ENCODE measurements at regions not wholly inside any gene's neighbourhood (a gene's known extent, or its start where the extent isn't known, plus 50 kb on each side); places are given as distances from the start of the nearest gene placed in this dataset.
"Not testable (repeated sequence)": the region's sequence is repeated elsewhere in the genome, so short reads cannot be mapped to it uniquely, and the experiment has no call there.

DNA sequence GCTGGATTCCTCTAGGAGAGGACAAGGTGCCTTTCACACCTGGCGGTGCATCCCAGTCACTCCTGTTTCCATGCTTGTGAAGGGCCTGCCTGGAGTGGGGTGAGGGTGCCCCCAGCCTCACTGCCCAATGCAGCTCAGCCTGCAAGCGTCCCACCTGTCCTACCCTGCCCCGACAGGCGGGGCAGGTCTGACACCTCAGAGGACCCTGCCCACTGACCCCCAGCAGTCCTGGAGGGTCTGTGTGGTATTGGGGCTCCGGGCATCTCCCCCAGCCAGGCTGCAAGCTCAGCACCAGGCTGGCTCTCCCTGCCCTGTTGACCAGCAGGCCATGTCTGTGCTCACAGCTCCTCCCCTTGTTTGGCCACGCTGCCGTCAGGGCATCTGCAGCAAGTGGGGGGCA lies 194.9 kb downstream of the LIPI start:
- H2BK20ac ChIP-seq (ENCODE audit: low read depth, low read length, poor library complexity, severe bottlenecking); H3K56ac ChIP-seq (ENCODE audit: insufficient read length, low read depth, low read length); H4K8ac ChIP-seq (replicated peaks; ENCODE audit: insufficient read length, low read depth, low read length); H4K20me1 ChIP-seq (ENCODE audit: control insufficient read depth, insufficient read depth, insufficient read length); H3K4me1 Mint-ChIP-seq; H3K79me2 ChIP-seq (ENCODE audit: insufficient read depth, low read length); H3K4ac ChIP-seq (ENCODE audit: low read depth, low read length); H3K18ac ChIP-seq (ENCODE audit: insufficient read length, low read depth, low read length); DNase-seq; H3K9ac ChIP-seq (ENCODE audit: extremely low read depth, insufficient read length, low read length); H3K79me1 ChIP-seq (ENCODE audit: insufficient read depth, low read depth, low read length, poor library complexity, severe bottlenecking); H2BK120ac ChIP-seq (ENCODE audit: low read depth, low read length, poor library complexity, severe bottlenecking); H3K4me1 ChIP-seq (ENCODE audit: insufficient read depth, low read length); H2AK5ac ChIP-seq (ENCODE audit: insufficient read length, low read length); H3K36me3 Mint-ChIP-seq (ENCODE audit: insufficient read depth in 1 of 3, low read depth in 3 of 3); H3T11ph ChIP-seq (ENCODE audit: low read length); H3K4me3 Mint-ChIP-seq; H3K23ac ChIP-seq (ENCODE audit: insufficient read length, low read depth, low read length); H3K27me3 Mint-ChIP-seq (ENCODE audit: low read depth); H3K23me2 ChIP-seq (ENCODE audit: insufficient read length, low read depth, low read length, poor library complexity, severe bottlenecking); H3K4me2 ChIP-seq (ENCODE audit: insufficient read depth, insufficient read length, low read length); H2BK5ac ChIP-seq (ENCODE audit: insufficient read length, low read length); H4K5ac ChIP-seq (ENCODE audit: insufficient read length, low read depth, low read length); H3K27ac Mint-ChIP-seq; H4K91ac ChIP-seq (ENCODE audit: insufficient read length, low read depth, low read length); H2AFZ ChIP-seq (ENCODE audit: low read length); H2BK12ac ChIP-seq (ENCODE audit: insufficient read length, low read depth, low read length); H3K14ac ChIP-seq (ENCODE audit: insufficient read depth, low read length); H3K27ac ChIP-seq (ENCODE audit: insufficient read length, low read depth, low read length); H2BK15ac ChIP-seq (ENCODE audit: low read depth, low read length); H3K27me3 ChIP-seq (ENCODE audit: insufficient read depth, low read length): not testable (repeated sequence)
- H3K9me3 Mint-ChIP-seq: peaks cover 54 to 75% of the 10 kb centered on the region in 2 experiments
- peaks cover 10% of the 10 kb centered on the region for H3K9me3 ChIP-seq (ENCODE audit: control insufficient read depth, low read depth, low read length)
- no CpG with 5 or more reads among the region's 7 CpGs for WGBS (ENCODE audit: extremely low coverage, insufficient read length, low lambda C conversion rate)

GRCh38 chr21:14013623-14014498 lies 196.9 kb downstream of the LIPI start:
- H2BK12ac ChIP-seq (ENCODE audit: insufficient read length, low read depth, low read length); H3K79me2 ChIP-seq (ENCODE audit: insufficient read depth, low read length); H2BK15ac ChIP-seq (ENCODE audit: low read depth, low read length); H3K4me3 Mint-ChIP-seq; H3K27ac Mint-ChIP-seq; H4K20me1 ChIP-seq (ENCODE audit: control insufficient read depth, insufficient read depth, insufficient read length); H2AK5ac ChIP-seq (ENCODE audit: insufficient read length, low read length); H3K4me2 ChIP-seq (ENCODE audit: insufficient read depth, insufficient read length, low read length); H3K4me1 ChIP-seq (ENCODE audit: insufficient read depth, low read length); H3K4ac ChIP-seq (ENCODE audit: low read depth, low read length); H3K18ac ChIP-seq (ENCODE audit: insufficient read length, low read depth, low read length); H3K23me2 ChIP-seq (ENCODE audit: insufficient read length, low read depth, low read length, poor library complexity, severe bottlenecking); H4K5ac ChIP-seq (ENCODE audit: insufficient read length, low read depth, low read length); H3K27me3 ChIP-seq (ENCODE audit: insufficient read depth, low read length); H3K9ac ChIP-seq (ENCODE audit: extremely low read depth, insufficient read length, low read length); H3K27ac ChIP-seq (ENCODE audit: insufficient read length, low read depth, low read length); H4K8ac ChIP-seq (replicated peaks; ENCODE audit: insufficient read length, low read depth, low read length); H2BK5ac ChIP-seq (ENCODE audit: insufficient read length, low read length); H2BK20ac ChIP-seq (ENCODE audit: low read depth, low read length, poor library complexity, severe bottlenecking); H3K27me3 Mint-ChIP-seq (ENCODE audit: low read depth); H3K23ac ChIP-seq (ENCODE audit: insufficient read length, low read depth, low read length); H3K4me1 Mint-ChIP-seq; H3K14ac ChIP-seq (ENCODE audit: insufficient read depth, low read length); H3T11ph ChIP-seq (ENCODE audit: low read length); H4K91ac ChIP-seq (ENCODE audit: insufficient read length, low read depth, low read length); H3K56ac ChIP-seq (ENCODE audit: insufficient read length, low read depth, low read length); DNase-seq; H3K79me1 ChIP-seq (ENCODE audit: insufficient read depth, low read depth, low read length, poor library complexity, severe bottlenecking); H3K36me3 Mint-ChIP-seq (ENCODE audit: insufficient read depth in 1 of 3, low read depth in 3 of 3); H2AFZ ChIP-seq (ENCODE audit: low read length); H2BK120ac ChIP-seq (ENCODE audit: low read depth, low read length, poor library complexity, severe bottlenecking): not testable (repeated sequence)
- WGBS (ENCODE audit: extremely low coverage, insufficient read length, low lambda C conversion rate): no CpG with 5 or more reads among the region's 18 CpGs
- peaks cover 51 to 77% of the 10 kb centered on the region in 2 experiments for H3K9me3 Mint-ChIP-seq
- peaks cover 10% of the 10 kb centered on the region for H3K9me3 ChIP-seq (ENCODE audit: control insufficient read depth, low read depth, low read length)

All from H9 (cell line).